Posterior vena cava (tissue), 2 donors: ENCODE measurements at regions not wholly inside any gene's neighbourhood (a gene's known extent, or its start where the extent isn't known, plus 50 kb on each side); places are given as distances from the start of the nearest gene placed in this dataset.

Experiments used
- DNase-seq: peaks from one replicate; pipeline ENCODE4 v3.0.0-alpha.2; 2020; ENCODE audit warnings: low spot score
- intact Hi-C, 2 donors: fragments of 100-400 bp; cut with DNase I; formaldehyde crosslinking; loops; one replicate each; pipeline versions ENCODE4 v1.14.1 to v1.14.2; 2022 to 2023
- donor health status: DM: yes; HTN: yes; CAD: no.
- donor health status: DM: yes; HTN: yes; CAD: no.

DNA sequence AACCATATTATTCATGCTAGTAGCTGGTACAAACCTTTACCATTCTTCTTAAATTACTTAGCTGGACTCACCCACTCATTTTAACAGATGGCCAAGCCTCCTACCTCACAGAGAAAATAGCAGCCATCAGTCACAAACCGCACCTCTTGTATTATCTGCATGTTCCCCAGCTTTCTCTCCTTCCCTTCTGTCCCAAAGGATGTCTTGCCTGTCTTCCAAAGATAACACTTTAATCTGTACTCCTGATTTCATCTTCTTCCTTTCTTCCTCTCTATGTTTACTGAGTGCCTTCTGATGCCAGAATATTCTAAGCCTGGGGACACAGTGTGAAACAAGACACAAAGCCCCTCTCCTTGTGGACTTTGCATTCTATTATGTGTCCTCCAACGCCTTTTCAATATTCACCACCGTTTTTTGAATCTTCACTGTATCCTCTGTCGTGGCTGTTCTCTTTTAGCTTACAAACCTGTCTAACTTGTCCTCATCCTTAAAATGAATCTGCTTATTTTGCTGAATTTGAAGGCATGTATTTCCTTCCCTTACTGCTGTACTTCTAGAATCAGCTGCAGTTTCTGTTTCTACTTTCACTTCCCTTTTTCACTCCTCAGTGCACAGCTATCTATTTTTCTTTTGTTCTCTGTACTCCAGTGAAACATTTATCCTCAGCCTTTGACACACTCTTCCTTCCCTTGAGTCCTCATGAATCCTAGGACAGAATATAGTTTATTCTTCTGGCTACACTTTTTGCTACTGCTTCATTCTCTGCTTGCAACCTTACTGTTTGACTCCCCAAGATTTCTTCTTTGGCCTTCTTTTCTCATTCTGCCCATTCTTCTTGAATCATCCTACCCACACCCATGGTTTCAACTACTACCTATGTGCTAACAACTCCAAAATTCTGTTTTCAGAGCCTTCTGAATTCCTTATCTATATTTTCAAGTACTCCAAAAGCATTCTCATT lies 216.9 kb upstream of the SAMSN1 start:
- no peak for DNase-seq
- intact Hi-C loops: loop anchor here in 1 of 2 donors (2.0 kb wide), 1 partner anchor 22 kb away; no protein-coding TSS in a partner anchor

DNA sequence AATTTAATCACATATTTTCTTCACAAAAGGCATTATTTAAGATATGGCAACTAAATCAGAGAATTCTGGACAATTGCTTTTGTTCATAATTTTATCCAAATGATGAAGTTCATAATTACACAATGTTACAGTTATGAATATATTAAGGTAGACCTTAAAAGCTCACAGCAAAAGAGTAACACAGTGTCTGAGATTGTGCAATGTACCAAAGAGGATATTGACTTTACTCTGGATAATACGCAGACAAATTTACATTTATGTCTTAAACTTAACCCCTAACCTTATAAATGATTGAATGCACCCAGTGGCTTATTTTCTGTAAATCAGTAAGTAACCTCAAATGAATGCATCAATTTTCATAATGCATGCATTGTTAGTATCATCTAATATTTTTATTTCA lies 216.2 kb upstream of the SAMSN1 start:
- intact Hi-C loops: loop anchor here in 1 of 2 donors (2.0 kb wide), 1 partner anchor 22 kb away; no protein-coding TSS in a partner anchor
- DNase-seq: no peak

DNA sequence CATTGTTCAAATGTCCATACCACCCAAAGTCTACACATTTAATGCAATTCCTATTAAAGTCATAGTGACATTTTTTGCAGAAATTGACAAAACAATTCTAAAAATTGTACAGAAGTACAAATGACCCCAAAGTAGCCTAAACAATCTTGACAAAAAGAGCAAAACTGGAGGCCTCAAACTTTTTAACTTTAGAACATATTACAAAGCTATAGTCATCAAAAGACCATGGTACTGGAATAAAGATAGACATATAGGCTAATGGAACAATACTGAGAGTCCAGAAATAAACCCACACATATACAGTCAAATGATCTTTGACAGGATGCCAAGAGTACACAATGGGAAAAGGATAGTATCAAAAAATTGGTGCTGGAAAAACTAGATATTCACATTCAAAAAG lies 213.2 kb upstream of the SAMSN1 start:
- intact Hi-C loops: no loop called here
- DNase-seq: no peak

DNA sequence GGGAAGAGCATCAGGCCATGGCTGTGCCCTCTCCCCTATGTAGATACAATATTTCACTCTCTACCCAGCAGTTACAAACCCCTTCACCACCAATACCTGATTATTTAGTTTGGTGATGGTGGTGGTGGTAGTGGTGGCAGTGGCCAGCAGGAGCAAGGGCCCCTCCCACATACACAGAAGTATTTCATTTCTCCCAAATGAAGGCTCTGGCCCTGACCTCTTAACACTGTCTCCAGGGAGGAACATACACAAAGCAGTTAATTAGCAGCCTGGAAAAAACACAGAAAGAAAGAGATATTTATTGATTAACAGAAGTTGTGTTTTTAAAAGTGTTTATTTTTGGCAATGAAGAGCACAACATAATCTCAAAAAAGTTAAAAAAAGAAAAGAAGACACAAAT lies 212.7 kb upstream of the SAMSN1 start:
- intact Hi-C loops: no loop called here

DNA sequence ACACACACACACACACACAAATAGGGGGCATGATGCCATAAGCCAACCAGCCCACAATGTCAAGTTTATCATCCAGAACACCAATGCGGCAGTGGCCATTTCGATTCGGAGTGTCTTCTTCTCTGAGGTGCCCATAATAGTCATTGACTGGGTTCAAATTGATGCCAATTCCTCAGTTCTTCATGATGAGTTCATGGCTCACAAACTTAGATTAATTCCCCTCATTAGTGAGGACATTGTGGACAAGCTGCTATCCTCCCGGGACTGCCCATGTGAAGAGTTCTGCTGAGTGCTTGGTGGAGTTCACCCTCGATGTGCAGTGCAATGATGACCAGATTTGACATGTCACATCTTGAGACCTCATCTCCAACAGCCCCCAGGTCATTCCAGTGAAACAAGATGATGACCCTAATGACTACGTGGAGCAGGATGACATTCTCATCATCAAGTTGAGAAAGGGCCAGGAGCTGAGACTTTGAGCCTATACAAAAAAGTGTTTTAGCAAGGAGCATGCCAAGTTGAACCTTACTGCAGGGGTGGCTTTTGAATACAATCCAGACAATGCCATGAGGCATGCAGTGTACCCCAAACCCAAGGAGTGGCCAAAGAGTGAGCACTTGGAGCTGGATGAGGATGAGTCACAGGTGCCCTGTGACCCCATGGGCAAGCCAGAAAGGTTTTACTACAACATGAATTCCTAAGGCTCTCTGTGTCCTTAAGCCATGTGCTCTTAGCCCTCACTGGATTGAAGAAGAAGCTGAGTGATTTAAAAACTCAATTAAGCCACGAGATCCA lies 211.6 kb upstream of the SAMSN1 start:
- DNase-seq: no peak
- intact Hi-C loops: no loop called here

More for the DNA sequence above, 212.7 kb upstream of the SAMSN1 start:
- no peak for DNase-seq

DNA sequence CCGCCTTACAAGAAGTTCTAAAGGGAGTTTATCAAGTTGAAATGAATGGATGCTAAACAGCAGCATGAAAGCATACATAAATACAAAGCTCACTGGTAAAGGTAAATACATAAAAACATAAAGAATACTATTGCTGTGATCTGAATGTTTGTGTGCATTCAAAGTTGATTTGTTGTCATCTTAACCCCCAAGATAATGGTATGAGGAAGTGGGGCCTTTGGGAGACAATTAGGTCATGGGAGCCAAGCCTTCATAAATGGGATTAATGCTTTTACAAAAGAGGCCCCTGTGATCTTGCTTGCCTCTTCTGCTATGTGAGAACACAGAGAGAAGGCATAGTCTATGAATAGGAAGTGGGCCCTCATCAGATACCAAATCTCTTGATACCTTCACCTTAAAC lies 209.0 kb upstream of the SAMSN1 start:
- intact Hi-C loops: no loop called here
- no peak for DNase-seq

DNA sequence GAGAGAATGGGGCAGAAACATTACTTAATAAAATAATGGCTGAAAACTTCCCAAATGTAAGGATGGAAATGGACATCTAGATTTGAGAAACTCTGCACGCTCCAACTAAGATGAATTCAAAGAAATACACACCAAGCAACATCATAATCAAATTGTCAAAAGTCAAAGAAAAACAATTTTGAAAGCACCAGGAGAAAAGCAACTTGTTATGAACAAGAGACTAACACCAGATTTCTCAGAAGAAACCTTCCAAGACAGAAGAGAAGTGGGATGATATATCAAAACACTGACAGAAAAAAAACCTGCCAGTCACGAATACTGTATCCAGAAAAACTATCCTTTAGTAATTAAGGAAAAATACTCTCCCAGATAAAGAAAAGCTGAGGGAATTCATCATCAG lies 208.6 kb upstream of the SAMSN1 start:
- intact Hi-C loops: no loop called here
- no peak for DNase-seq

DNA sequence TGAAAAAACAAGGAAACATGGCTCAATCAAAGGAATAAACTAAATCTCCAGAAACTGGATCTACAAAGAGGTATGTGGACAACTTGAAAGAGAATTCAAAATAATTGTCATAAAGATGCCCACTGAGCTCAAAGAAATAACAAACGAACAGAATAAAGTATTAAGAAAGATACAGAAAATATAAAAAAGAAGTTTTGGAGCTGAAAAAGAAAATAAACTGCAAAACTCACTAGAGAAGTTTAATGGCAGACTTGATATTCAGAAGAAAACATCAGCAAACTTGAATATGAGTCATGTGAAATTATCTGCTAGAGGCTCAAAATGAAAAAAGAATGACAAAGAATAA lies 208.1 kb upstream of the SAMSN1 start:
- no peak for DNase-seq
- intact Hi-C loops: no loop called here

DNA sequence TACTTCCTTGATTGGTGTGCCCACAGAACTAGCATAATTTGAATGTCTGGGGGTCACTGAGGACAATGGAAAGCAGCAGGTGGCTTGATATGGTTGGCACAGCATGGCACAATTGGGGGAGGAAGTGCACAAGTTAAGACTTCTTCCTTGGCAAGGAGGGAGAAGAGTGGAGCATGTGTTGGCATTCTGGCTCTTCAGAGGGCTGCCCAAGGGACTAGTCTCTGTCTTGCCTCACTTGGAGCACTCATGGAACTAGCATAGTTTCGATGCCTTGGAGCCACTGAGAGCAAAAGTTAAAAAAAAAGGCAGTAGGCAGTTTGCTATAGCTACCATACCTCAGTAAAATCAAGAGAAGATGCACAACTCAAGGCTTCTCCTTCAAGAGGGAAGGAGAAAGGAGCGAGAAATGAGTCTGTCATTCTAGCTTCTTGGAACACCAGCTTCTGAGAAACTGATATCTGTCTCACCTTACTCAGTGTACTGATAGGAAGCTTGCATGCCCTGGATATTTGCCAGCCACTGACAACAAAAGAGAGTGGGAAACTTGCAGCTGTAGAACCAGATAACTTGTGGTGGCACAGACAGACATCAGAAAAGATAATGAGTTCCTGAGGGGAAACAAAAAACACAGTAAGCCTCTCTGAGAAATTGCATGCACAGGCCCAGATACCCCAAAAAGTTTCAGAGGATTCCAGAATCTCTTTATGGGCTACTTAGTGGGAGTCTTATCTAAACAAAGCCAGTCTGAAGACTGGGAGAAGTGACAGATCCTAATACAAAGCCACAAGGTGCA lies 207.5 kb upstream of the SAMSN1 start:
- no peak for DNase-seq
- intact Hi-C loops: no loop called here

DNA sequence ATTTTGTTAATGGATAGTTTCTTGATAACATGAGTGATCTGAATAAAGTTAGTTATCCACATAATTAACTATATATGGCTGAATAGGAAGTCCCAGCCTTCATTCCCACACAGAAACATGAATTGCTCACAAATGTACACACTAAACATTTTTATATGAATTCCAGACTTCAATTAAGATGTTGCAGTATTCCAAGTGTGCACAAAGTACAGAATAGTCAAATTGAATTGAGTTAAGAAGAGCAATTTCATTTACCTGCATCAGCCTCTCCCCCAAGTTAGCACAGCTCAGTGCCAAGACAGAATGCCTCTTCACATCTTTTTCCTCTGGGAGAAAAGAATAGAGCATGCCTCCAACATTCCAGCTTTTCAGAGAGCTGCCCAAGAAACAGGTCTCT lies 207.0 kb upstream of the SAMSN1 start:
- DNase-seq: no peak
- intact Hi-C loops: no loop called here

DNA sequence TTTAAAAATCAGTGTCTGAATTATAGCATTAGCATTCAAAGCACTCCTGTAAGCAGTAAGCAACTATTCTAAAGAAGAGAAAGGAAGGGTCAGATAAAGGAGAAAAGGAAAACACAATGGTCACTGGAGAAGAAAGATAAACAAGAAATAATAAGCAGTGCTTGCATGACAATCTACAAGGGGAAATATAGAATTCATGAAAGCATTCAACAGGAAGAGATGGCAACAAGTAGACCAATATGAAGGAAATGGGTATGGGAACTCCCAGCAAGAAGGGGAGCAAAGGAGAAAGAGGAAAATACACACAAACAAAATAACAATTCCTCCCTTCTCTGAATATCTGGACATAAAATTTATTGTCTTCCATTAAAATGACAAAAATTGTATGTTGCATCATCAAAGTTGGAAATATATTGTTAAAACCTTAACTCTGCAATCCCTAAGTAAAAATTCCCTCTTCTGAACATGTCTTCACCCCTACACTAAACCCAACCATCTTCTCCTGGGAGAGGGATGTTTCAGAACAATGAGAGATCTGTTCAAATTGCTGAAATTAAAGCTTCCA lies 206.3 kb upstream of the SAMSN1 start:
- no peak for DNase-seq
- intact Hi-C loops: no loop called here

DNA sequence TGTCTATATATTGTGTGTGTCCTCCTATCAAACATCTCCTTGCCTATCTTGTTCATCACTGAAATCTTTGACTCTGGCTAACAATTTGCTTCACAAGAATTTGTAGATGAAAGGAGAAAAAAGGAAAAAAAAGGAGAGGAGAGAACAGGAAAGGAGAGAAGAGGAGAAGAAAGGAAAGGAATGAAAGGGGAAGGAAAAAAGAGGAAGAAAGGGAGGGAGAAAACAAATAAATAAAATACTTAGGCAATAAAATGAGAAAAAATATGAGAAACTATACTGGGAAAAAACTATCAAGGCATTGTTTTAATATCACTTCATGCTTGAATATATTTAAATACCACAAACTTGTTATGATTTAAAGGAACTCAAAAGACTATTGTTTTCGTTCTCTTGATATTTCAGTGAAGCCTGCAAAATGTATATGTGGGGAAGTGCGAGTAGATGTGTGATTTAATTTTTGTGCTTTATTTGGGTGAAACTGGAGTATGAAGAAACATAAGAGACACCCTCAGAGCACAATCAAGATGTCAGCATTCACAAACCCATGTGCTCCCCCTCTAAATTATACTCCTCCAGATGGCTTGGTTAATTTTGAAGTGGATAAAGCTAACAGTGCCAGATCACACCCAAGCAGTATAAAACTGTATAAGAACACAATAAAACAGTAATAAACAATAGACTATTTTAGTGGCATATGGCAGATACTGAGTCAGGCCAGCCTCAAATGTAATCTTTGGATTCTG lies 205.7 kb upstream of the SAMSN1 start:
- intact Hi-C loops: no loop called here
- DNase-seq: no peak

DNA sequence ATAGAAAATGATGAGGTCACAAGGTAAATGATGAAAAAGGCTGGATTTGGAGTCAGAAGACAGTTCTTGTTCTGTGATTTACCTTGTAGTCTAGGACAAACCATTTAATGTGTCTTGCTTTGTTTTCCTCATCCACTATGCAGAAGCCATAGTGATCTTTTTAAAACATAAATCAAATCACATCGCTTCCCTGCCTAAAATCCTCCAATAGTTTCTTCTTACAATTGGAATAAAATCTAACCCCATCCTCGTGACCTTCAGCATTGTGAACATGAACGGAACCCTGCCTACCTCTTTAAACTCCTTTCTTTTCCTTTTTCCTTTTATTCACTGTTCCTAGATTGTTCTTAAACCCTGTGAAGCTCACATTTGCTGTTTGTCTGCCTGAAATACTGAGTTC lies 204.9 kb upstream of the SAMSN1 start:
- intact Hi-C loops: no loop called here
- DNase-seq: no peak

DNA sequence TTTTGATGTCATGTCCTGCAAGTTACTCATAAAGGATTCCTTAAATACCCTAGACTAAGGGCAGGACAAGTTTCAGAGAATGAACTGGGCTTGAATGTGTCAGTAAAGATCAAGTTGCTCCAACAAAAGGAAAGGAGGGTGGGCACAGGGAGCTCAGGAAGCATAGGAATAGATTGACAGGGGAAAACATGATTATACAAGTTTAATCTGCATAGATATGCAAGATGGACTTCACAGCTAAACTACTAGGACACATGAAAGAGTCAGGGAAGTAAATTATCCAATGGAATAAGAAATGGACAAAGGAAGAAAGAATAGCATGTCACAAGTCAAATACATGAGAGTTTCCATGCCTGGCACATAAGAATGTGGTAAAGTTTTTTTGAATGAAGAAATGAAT lies 203.9 kb upstream of the SAMSN1 start:
- DNase-seq: no peak
- intact Hi-C loops: no loop called here

DNA sequence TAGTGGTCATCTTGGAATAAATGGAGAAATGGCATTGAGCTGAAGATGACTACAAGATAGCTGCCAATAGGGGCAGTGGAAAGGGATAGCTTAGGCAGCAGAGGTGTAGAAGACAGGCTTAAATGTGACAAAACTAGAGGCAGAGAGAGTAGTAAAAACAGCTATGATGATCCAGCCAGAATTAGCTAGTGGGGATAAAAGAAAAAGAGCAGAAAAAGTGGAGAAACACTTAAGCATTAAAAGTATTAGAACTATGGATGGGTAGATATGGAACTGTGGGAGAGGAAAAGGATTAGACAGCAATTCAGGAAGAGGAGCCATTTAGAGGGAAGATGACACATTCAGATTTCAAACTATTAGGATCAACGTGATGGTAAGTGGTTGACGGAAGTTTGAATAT lies 202.5 kb upstream of the SAMSN1 start:
- no peak for DNase-seq
- intact Hi-C loops: no loop called here

DNA sequence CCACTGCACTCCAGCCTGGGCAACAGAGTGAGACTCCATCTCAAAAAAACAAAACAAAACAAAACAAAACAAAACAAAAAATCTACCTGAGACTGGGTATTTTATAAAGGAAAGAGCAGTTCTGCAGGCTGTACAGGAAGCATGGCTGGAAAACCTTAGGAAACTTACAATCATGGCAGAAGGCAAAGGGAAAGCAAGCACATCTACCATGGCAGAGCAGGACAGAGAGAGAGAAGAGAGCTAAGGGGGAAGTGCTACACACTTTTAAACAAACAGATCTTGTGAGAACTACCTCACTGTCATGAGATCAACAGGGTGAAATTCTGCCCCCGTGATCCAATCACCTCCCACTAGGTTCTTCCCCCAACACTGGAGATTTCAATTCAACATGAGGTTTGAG lies 198.3 kb upstream of the SAMSN1 start:
- intact Hi-C loops: no loop called here
- no peak for DNase-seq

DNA sequence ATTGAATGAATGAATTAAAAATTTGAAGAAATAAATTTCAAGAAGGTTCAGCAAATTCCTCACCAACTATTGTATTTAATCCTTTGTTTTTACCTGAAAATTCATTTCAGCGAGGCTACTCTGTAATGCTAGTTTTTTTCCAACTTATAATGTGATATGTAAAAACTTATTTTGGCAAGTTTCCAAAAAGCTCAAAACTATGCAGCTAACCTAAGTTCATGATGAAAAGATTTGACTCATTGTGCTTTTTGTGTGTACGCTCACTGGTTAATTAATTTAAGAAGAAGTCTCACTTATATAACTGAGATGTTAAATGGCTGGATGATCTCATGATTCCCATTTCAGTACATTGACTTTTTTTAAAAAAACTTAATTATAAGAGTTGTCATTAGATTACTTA lies 196.0 kb upstream of the SAMSN1 start:
- no peak for DNase-seq
- intact Hi-C loops: no loop called here

DNA sequence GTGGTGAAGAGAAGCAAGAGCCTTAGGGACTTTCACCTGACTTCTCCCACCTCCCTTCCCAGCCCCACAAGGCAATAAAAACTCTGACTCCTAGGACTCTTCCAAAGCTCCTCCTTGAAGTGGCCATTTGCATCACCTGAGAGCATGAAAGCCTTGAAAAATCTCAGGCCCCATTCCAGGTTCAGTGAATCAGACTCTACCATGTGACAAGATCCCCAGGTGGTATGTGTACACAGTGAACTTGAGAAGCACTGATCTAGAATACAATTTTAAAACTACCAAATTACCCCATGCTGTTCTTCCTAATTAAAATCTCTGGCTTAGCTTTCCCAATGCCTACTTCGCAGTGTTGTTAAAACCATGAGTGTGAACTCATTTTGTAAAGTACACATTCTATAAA lies 195.1 kb upstream of the SAMSN1 start:
- intact Hi-C loops: loop anchor here in 1 of 2 donors (2.0 kb wide), 1 partner anchor 22 kb away; no protein-coding TSS in a partner anchor
- no peak for DNase-seq

DNA sequence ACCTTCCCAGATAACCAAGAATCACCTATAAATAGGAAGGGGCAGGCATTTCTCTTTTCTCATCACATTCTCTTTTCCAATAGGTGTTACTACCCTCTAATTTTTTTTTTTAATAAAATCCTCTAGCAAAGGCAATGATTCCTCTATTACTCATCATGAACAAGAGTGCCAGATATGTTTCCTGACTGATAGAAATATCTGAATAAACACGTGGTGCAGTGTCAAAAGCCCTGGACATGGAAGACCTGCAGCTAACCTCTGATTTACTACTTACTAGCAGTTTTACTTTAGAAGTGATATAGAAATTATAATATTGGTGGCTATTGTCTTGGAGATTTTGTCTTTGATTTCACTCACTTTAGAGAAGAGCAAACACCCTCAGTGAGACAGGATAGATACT lies 194.6 kb upstream of the SAMSN1 start:
- no peak for DNase-seq
- intact Hi-C loops: loop anchor here in 1 of 2 donors (2.0 kb wide), 1 partner anchor 22 kb away; no protein-coding TSS in a partner anchor
